ENCODE measurements at regions not wholly inside any gene's neighbourhood (a gene's known extent, or its start where the extent isn't known, plus 50 kb on each side); places are given as distances from the start of the nearest gene placed in this dataset.
"Not testable (repeated sequence)": the region's sequence is repeated elsewhere in the genome, so short reads cannot be mapped to it uniquely, and the experiment has no call there.

GRCh38 chr2:193446967-193447366 is 1252.2 kb upstream of the TMEFF2 start:
- DNase-seq (ENCODE audit: low read depth, low spot score): no peak
- in situ Hi-C loops (cut with HindIII; ENCODE audit: low pct_unique_long_range_greater_than_20kb, low sequenced_read_pairs): no loop called here

GRCh38 chr2:193442293-193442692 is 1247.6 kb upstream of the TMEFF2 start:
- in situ Hi-C loops (cut with HindIII; ENCODE audit: low pct_unique_long_range_greater_than_20kb, low sequenced_read_pairs): no loop called here
- no peak for DNase-seq (ENCODE audit: low read depth, low spot score)

- in situ Hi-C loops (cut with HindIII; ENCODE audit: low pct_unique_long_range_greater_than_20kb, low sequenced_read_pairs): no loop called here
- no peak for DNase-seq (ENCODE audit: low read depth, low spot score)
Observed at GRCh38 chr2:193428336-193428818, 1233.6 kb upstream of the TMEFF2 start.

- in situ Hi-C loops (cut with HindIII; ENCODE audit: low pct_unique_long_range_greater_than_20kb, low sequenced_read_pairs); DNase-seq (ENCODE audit: low read depth, low spot score): not testable (repeated sequence)
Observed at GRCh38 chr2:193412368-193412767, 1217.6 kb upstream of the TMEFF2 start.

GRCh38 chr2:193409951-193410350 is 1215.2 kb upstream of the TMEFF2 start:
- DNase-seq (ENCODE audit: low read depth, low spot score): no peak
- in situ Hi-C loops (cut with HindIII; ENCODE audit: low pct_unique_long_range_greater_than_20kb, low sequenced_read_pairs): no loop called here

GRCh38 chr2:193382583-193382982 is 1187.8 kb upstream of the TMEFF2 start:
- no peak for DNase-seq (ENCODE audit: low read depth, low spot score)
- in situ Hi-C loops (cut with HindIII; ENCODE audit: low pct_unique_long_range_greater_than_20kb, low sequenced_read_pairs): no loop called here

- in situ Hi-C loops (cut with HindIII; ENCODE audit: low pct_unique_long_range_greater_than_20kb, low sequenced_read_pairs): no loop called here
- no peak for DNase-seq (ENCODE audit: low read depth, low spot score)
Observed at GRCh38 chr2:193377789-193378188, 1183.1 kb upstream of the TMEFF2 start.

- no peak for DNase-seq (ENCODE audit: low read depth, low spot score)
- in situ Hi-C loops (cut with HindIII; ENCODE audit: low pct_unique_long_range_greater_than_20kb, low sequenced_read_pairs): no loop called here
Observed at GRCh38 chr2:193373120-193373519, 1178.4 kb upstream of the TMEFF2 start.

- no peak for DNase-seq (ENCODE audit: low read depth, low spot score)
- in situ Hi-C loops (cut with HindIII; ENCODE audit: low pct_unique_long_range_greater_than_20kb, low sequenced_read_pairs): no loop called here
Observed at GRCh38 chr2:193371200-193371599, 1176.5 kb upstream of the TMEFF2 start.

GRCh38 chr2:193368615-193369014 is 1173.9 kb upstream of the TMEFF2 start:
- in situ Hi-C loops (cut with HindIII; ENCODE audit: low pct_unique_long_range_greater_than_20kb, low sequenced_read_pairs): no loop called here
- DNase-seq (ENCODE audit: low read depth, low spot score): no peak

- DNase-seq (ENCODE audit: low read depth, low spot score): no peak
- in situ Hi-C loops (cut with HindIII; ENCODE audit: low pct_unique_long_range_greater_than_20kb, low sequenced_read_pairs): no loop called here
Observed at GRCh38 chr2:193357508-193357907, 1162.8 kb upstream of the TMEFF2 start.

- in situ Hi-C loops (cut with HindIII; ENCODE audit: low pct_unique_long_range_greater_than_20kb, low sequenced_read_pairs); DNase-seq (ENCODE audit: low read depth, low spot score): not testable (repeated sequence)
Observed at GRCh38 chr2:193352665-193353242, 1158.0 kb upstream of the TMEFF2 start.

GRCh38 chr2:193350509-193350908 is 1155.8 kb upstream of the TMEFF2 start:
- in situ Hi-C loops (cut with HindIII; ENCODE audit: low pct_unique_long_range_greater_than_20kb, low sequenced_read_pairs): no loop called here
- no peak for DNase-seq (ENCODE audit: low read depth, low spot score)

- no peak for DNase-seq (ENCODE audit: low read depth, low spot score)
- in situ Hi-C loops (cut with HindIII; ENCODE audit: low pct_unique_long_range_greater_than_20kb, low sequenced_read_pairs): no loop called here
Observed at GRCh38 chr2:193349642-193350041, 1154.9 kb upstream of the TMEFF2 start.

- in situ Hi-C loops (cut with HindIII; ENCODE audit: low pct_unique_long_range_greater_than_20kb, low sequenced_read_pairs): no loop called here
- no peak for DNase-seq (ENCODE audit: low read depth, low spot score)
Observed at GRCh38 chr2:193348055-193348454, 1153.3 kb upstream of the TMEFF2 start.

GRCh38 chr2:193336781-193337180 is 1142.0 kb upstream of the TMEFF2 start:
- DNase-seq (ENCODE audit: low read depth, low spot score): no peak
- in situ Hi-C loops (cut with HindIII; ENCODE audit: low pct_unique_long_range_greater_than_20kb, low sequenced_read_pairs): no loop called here

GRCh38 chr2:193334401-193334800 is 1139.7 kb upstream of the TMEFF2 start:
- DNase-seq (ENCODE audit: low read depth, low spot score): no peak

GRCh38 chr2:193333539-193333938 is 1138.8 kb upstream of the TMEFF2 start:
- in situ Hi-C loops (cut with HindIII; ENCODE audit: low pct_unique_long_range_greater_than_20kb, low sequenced_read_pairs): no loop called here
- DNase-seq (ENCODE audit: low read depth, low spot score): no peak

More at GRCh38 chr2:193334401-193334800, 1139.7 kb upstream of the TMEFF2 start:
- in situ Hi-C loops (cut with HindIII; ENCODE audit: low pct_unique_long_range_greater_than_20kb, low sequenced_read_pairs): no loop called here

GRCh38 chr2:193332941-193333340 is 1138.2 kb upstream of the TMEFF2 start:
- no peak for DNase-seq (ENCODE audit: low read depth, low spot score)
- in situ Hi-C loops (cut with HindIII; ENCODE audit: low pct_unique_long_range_greater_than_20kb, low sequenced_read_pairs): no loop called here

- in situ Hi-C loops (cut with HindIII; ENCODE audit: low pct_unique_long_range_greater_than_20kb, low sequenced_read_pairs): no loop called here
Observed at GRCh38 chr2:193331676-193332075, 1136.9 kb upstream of the TMEFF2 start.

More at GRCh38 chr2:193331676-193332075, 1136.9 kb upstream of the TMEFF2 start:
- no peak for DNase-seq (ENCODE audit: low read depth, low spot score)
